GM13977 (cell line): ENCODE measurements at regions not wholly inside any gene's neighbourhood (a gene's known extent, or its start where the extent isn't known, plus 50 kb on each side); places are given as distances from the start of the nearest gene placed in this dataset.
"Not testable (repeated sequence)": the region's sequence is repeated elsewhere in the genome, so short reads cannot be mapped to it uniquely, and the experiment has no call there.

Source experiments
- DNase-seq: peaks from one replicate; pipeline ENCODE4 v3.0.0; 2012; ENCODE audit warnings: low spot score
- in situ Hi-C: fragments of 300-500 bp; cut with MboI; formaldehyde crosslinking; loops from one replicate; pipeline ENCODE4 v1.12.0; 2022; ENCODE audit warnings: low sequenced_read_pairs, low pct_unique_long_range_greater_than_20kb, mixed read lengths, inconsistent platforms; ENCODE audit not compliant: unreplicated experiment
- TF ChIP-seq, protein P1 (sequence below): IDR thresholded peaks from 2 replicates; pipeline ENCODE4 v1.5.1; 2012; ENCODE audit warnings: mild to moderate bottlenecking, control low read depth; ENCODE audit not compliant: insufficient read depth; ENCODE audit errors: extremely low read depth, missing control alignments

- TF ChIP-seq, protein P1, sequence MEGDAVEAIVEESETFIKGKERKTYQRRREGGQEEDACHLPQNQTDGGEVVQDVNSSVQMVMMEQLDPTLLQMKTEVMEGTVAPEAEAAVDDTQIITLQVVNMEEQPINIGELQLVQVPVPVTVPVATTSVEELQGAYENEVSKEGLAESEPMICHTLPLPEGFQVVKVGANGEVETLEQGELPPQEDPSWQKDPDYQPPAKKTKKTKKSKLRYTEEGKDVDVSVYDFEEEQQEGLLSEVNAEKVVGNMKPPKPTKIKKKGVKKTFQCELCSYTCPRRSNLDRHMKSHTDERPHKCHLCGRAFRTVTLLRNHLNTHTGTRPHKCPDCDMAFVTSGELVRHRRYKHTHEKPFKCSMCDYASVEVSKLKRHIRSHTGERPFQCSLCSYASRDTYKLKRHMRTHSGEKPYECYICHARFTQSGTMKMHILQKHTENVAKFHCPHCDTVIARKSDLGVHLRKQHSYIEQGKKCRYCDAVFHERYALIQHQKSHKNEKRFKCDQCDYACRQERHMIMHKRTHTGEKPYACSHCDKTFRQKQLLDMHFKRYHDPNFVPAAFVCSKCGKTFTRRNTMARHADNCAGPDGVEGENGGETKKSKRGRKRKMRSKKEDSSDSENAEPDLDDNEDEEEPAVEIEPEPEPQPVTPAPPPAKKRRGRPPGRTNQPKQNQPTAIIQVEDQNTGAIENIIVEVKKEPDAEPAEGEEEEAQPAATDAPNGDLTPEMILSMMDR = no peak
- in situ Hi-C loops = no loop called here
- DNase-seq = no peak
Measured at GRCh38 chr21:14284481-14284880, 68.5 kb downstream of the RBM11 start.

GRCh38 chr21:14281188-14281900, 65.4 kb downstream of the RBM11 start:
- DNase-seq, in situ Hi-C loops: not testable (repeated sequence)
